H1 (cell line): ENCODE measurements at regions not wholly inside any gene's neighbourhood (a gene's known extent, or its start where the extent isn't known, plus 50 kb on each side); places are given as distances from the start of the nearest gene placed in this dataset.

Source experiments
- CTCF ChIA-PET: fragments of 300-600 bp; sonication (Branson Sonifier 250); formaldehyde crosslinking; loops from one replicate; lab custom pipeline; 2021; ENCODE audit not compliant: partially characterized antibody; lab: Charles Lee
- POLR2A ChIA-PET: fragments of 300-600 bp; sonication (Branson Sonifier 250); formaldehyde crosslinking; loops from one replicate; lab custom pipeline; 2021; ENCODE audit warnings: inconsistent platforms; ENCODE audit not compliant: partially characterized antibody; lab: Charles Lee
- DNase-seq, 2 experiments: peaks; one replicate each; pipeline versions ENCODE4 v3.0.0 to v3.0.0-alpha.2; 2010 to 2022; ENCODE audit warnings: low spot score in 2 of 2, low read depth in 1 of 2, mixed read lengths in 1 of 2
- FAIRE-seq: peaks from 2 replicates; lab custom pipeline; 2011; peaks lifted over from hg19 to GRCh38; lab: Jason Lieb, UNC
- H2AFZ ChIP-seq: 2 replicates; pipeline ENCODE4 v1.8.1; 2012; ENCODE audit warnings: low read length, inconsistent platforms
- H2AK5ac ChIP-seq: 2 replicates; pipeline ENCODE4 v1.6.1; 2013; ENCODE audit warnings: low read depth, low read length
- H2BK120ac ChIP-seq: replicated peaks from 2 replicates; pipeline ENCODE3; 2013; ENCODE audit warnings: low read depth, low read length, inconsistent platforms
- H2BK12ac ChIP-seq: 2 replicates; pipeline ENCODE4 v1.6.1; 2013; ENCODE audit warnings: low read depth, low read length
- H2BK15ac ChIP-seq: 2 replicates; pipeline ENCODE4 v1.6.1; 2013; ENCODE audit warnings: low read length
- H2BK20ac ChIP-seq: 2 replicates; pipeline ENCODE4 v1.6.1; 2013; ENCODE audit warnings: low read length
- H2BK5ac ChIP-seq: 2 replicates; pipeline ENCODE4 v1.6.1; 2013; ENCODE audit warnings: low read depth, low read length
- H3K14ac ChIP-seq: 2 replicates; pipeline ENCODE4 v1.6.1; 2013; ENCODE audit warnings: inconsistent platforms; ENCODE audit not compliant: insufficient read length
- H3K18ac ChIP-seq: 2 replicates; pipeline ENCODE4 v1.6.1; 2013; ENCODE audit warnings: low read length; ENCODE audit errors: extremely low read depth
- H3K23ac ChIP-seq: 2 replicates; pipeline ENCODE4 v1.6.1; 2013; ENCODE audit warnings: inconsistent platforms; ENCODE audit not compliant: insufficient read length
- H3K23me2 ChIP-seq: 2 replicates; pipeline ENCODE4 v1.6.1; 2013; ENCODE audit warnings: low read depth, low read length
- H3K27ac ChIP-seq: 2 replicates; pipeline ENCODE4 v1.6.1; 2011; ENCODE audit warnings: low read depth, low read length, inconsistent platforms
- H3K27me3 ChIP-seq, 4 experiments: replicated peaks in 1 of 4; 1 replicate in 1 of 4; 2 replicates in 3 of 4; pipeline versions ENCODE4 v1.6.1 to v1.8.1; 2011 to 2013; ENCODE audit warnings: low read length in 3 of 4, mild to moderate bottlenecking in 3 of 4, inconsistent platforms in 2 of 4, mixed read lengths in 2 of 4, moderate library complexity in 1 of 4; ENCODE audit not compliant: control insufficient read depth in 3 of 4, insufficient read depth in 3 of 4; ENCODE audit errors: extremely low read depth in 1 of 4
- H3K36me3 ChIP-seq, 4 experiments: 2 replicates each; pipeline versions ENCODE4 v1.6.1 to v1.8.1; 2011 to 2013; ENCODE audit warnings: mild to moderate bottlenecking in 4 of 4, low read length in 3 of 4, moderate library complexity in 2 of 4, control low read depth in 1 of 4, inconsistent platforms in 1 of 4; ENCODE audit not compliant: insufficient read depth in 4 of 4, control insufficient read depth in 2 of 4
- H3K4ac ChIP-seq: replicated peaks from 2 replicates; pipeline ENCODE3; 2013; ENCODE audit warnings: low read length, low read depth, mixed read lengths, inconsistent platforms; ENCODE audit not compliant: insufficient read length
- H3K4me1 ChIP-seq, 4 experiments: replicated peaks in 1 of 4; 1 replicate in 1 of 4; 2 replicates in 3 of 4; pipeline versions ENCODE4 v1.6.1 to v1.8.1; 2011 to 2013; ENCODE audit warnings: low read length in 3 of 4, inconsistent platforms in 2 of 4, mixed read lengths in 1 of 4; ENCODE audit not compliant: insufficient read depth in 4 of 4, control insufficient read depth in 3 of 4
- H3K4me2 ChIP-seq, 2 experiments: 2 replicates each; pipeline versions ENCODE4 v1.6.1 to v1.8.1; 2011 to 2013; ENCODE audit warnings: low read depth in 2 of 2, low read length in 2 of 2, control low read depth in 1 of 2, inconsistent platforms in 1 of 2, mild to moderate bottlenecking in 1 of 2; ENCODE audit not compliant: insufficient read depth in 1 of 2
- H3K4me3 ChIP-seq, 4 experiments: fragments of 200-600, 300-600 bp in 1 of 4; sonication (generic), shearing (Covaris generic), sonication (Bioruptor Twin) in 1 of 4; 2 replicates each; pipeline versions ENCODE4 v1.5.1 to v1.8.1; 2011 to 2016; ENCODE audit warnings: low read length in 4 of 4, low read depth in 3 of 4, control low read depth in 2 of 4, inconsistent platforms in 2 of 4, mild to moderate bottlenecking in 2 of 4, mixed read lengths in 1 of 4, moderate library complexity in 1 of 4; ENCODE audit not compliant: insufficient read depth in 2 of 4; ENCODE audit errors: extremely low read depth in 1 of 4
- H3K56ac ChIP-seq: replicated peaks from 2 replicates; pipeline ENCODE3; 2013; ENCODE audit warnings: low read depth, mild to moderate bottlenecking, mixed read lengths, low read length, inconsistent platforms; ENCODE audit not compliant: insufficient read length
- H3K79me1 ChIP-seq: 2 replicates; pipeline ENCODE4 v1.6.1; 2013; ENCODE audit warnings: low read depth, low read length, control low read depth
- H3K79me2 ChIP-seq, 2 experiments: 2 replicates each; pipeline versions ENCODE4 v1.6.1 to v1.8.1; 2012 to 2013; ENCODE audit warnings: low read length in 2 of 2, mild to moderate bottlenecking in 2 of 2, inconsistent platforms in 1 of 2; ENCODE audit not compliant: insufficient read depth in 2 of 2, control insufficient read depth in 1 of 2
- H3K9ac ChIP-seq, 4 experiments: replicated peaks in 1 of 4; 1 replicate in 1 of 4; 2 replicates in 3 of 4; pipeline versions ENCODE4 v1.6.1 to v1.8.1; 2011 to 2013; ENCODE audit warnings: low read depth in 3 of 4, low read length in 3 of 4, control low read depth in 2 of 4, mild to moderate bottlenecking in 2 of 4, moderate library complexity in 2 of 4, inconsistent platforms in 1 of 4; ENCODE audit errors: extremely low read depth in 1 of 4
- H3K9me3 ChIP-seq, 2 experiments: 2 replicates each; pipeline versions ENCODE4 v1.6.1 to v1.8.1; 2012 to 2013; ENCODE audit warnings: mild to moderate bottlenecking in 2 of 2, moderate library complexity in 2 of 2, control low read depth in 1 of 2, inconsistent platforms in 1 of 2, low read depth in 1 of 2, low read length in 1 of 2, mixed read lengths in 1 of 2; ENCODE audit not compliant: insufficient read depth in 2 of 2
- H4K20me1 ChIP-seq, 2 experiments: replicated peaks in 1 of 2; 2 replicates each; pipeline versions ENCODE3 to v1.8.1; 2011 to 2013; ENCODE audit warnings: inconsistent platforms in 2 of 2, low read length in 2 of 2, mild to moderate bottlenecking in 1 of 2; ENCODE audit not compliant: insufficient read depth in 2 of 2, control insufficient read depth in 1 of 2
- H4K5ac ChIP-seq: 2 replicates; pipeline ENCODE4 v1.6.1; 2013; ENCODE audit warnings: low read length, low read depth, mixed read lengths, inconsistent platforms; ENCODE audit not compliant: insufficient read length
- H4K8ac ChIP-seq: 2 replicates; pipeline ENCODE4 v1.8.0; 2013; ENCODE audit warnings: mild to moderate bottlenecking, moderate library complexity, low read length, inconsistent platforms; ENCODE audit not compliant: insufficient read depth; ENCODE audit errors: extremely low read depth
- H4K91ac ChIP-seq: replicated peaks from 2 replicates; pipeline ENCODE3; 2013; ENCODE audit warnings: low read length, mixed read lengths, inconsistent platforms; ENCODE audit not compliant: insufficient read length
- RNF2 ChIP-seq: fragments of 200-900, 300-1000 bp; sonication (generic); IDR thresholded peaks from 2 replicates; pipeline ENCODE4 v1.7.1; 2016; ENCODE audit warnings: borderline replicate concordance, low read depth, mild to moderate bottlenecking, antibody characterized with exemption, low read length; ENCODE audit not compliant: poor library complexity, severe bottlenecking; ENCODE audit errors: missing control alignments
- SP1 ChIP-seq: IDR thresholded peaks from 2 replicates; pipeline ENCODE4 v1.6.1; 2011; ENCODE audit warnings: low read depth, low read length
- WGBS, 2 experiments: shearing (Covaris generic) in 1 of 2; methylation state at CpG; one replicate each; pipeline versions ENCODE4 v1.1.6 to v1.1.7; 2013 to 2015; ENCODE audit warnings: low lambda C conversion rate in 2 of 2, mixed read lengths in 2 of 2, inconsistent platforms in 1 of 2, low coverage in 1 of 2, missing lambda C conversion rate in 1 of 2; ENCODE audit not compliant: insufficient replicate concordance in 2 of 2, insufficient coverage in 1 of 2, insufficient read length in 1 of 2; ENCODE audit errors: extremely low coverage in 1 of 2, missing lambda C conversion rate in 1 of 2; 5-methylcytosine and 5-hydroxymethylcytosine counted together

DNA sequence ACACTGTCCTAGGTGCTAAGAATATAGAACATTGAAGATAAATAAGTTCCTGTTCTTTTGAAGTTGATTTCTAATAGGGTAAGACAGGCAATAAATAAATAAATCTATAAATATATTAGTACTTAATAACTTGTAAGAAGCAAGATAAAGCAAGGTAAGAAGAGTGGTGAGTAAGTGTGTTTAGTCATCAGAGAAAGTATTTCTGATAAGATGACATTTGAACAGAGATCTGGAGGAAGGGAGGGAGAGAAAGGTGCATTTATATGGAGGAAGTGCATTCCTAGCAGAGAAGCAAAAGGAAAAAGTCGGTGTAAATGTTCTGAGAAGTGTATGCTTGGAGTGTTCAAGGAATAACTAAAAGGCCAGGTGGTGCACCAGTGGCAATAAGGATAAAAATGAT, 184.4 kb upstream of the GRIP1 start:
- no peak for FAIRE-seq
- H2BK120ac ChIP-seq: no peak overlapping the region
- no peak overlapping the region for H3K4me3 ChIP-seq
- H3K4me1 ChIP-seq: no peaks in the 10 kb centered on the region
- no peaks in the 10 kb centered on the region for H3K9me3 ChIP-seq
- no peak overlapping the region for H2BK20ac ChIP-seq
- H3K36me3 ChIP-seq: no peaks in the 10 kb centered on the region
- H2BK15ac ChIP-seq: no peak overlapping the region
- H3K4ac ChIP-seq: no peak overlapping the region
- H3K79me2 ChIP-seq: no peaks in the 10 kb centered on the region
- H3K14ac ChIP-seq: no peak overlapping the region
- no peaks in the 10 kb centered on the region for H4K20me1 ChIP-seq
- CTCF ChIA-PET: no interaction called here
- no peak overlapping the region for H4K5ac ChIP-seq
- no peak overlapping the region for H3K9ac ChIP-seq
- H3K23ac ChIP-seq: no peak overlapping the region
- H3K18ac ChIP-seq: no peak overlapping the region
- POLR2A ChIA-PET: no interaction called here
- no peak overlapping the region for H2AK5ac ChIP-seq
- no peaks in the 10 kb centered on the region for H3K79me1 ChIP-seq
- no peak overlapping the region for H3K27ac ChIP-seq
- 46% methylated on average over 1 of the region's 1 CpG; no CpG with 5 or more reads in 1 of the 2 experiments for WGBS, 2 experiments
- H3K56ac ChIP-seq: no peak overlapping the region
- H4K8ac ChIP-seq: no peak overlapping the region
- no peak overlapping the region for H2BK5ac ChIP-seq
- TF ChIP-seq RNF2: no peak
- TF ChIP-seq SP1: no peak
- H2BK12ac ChIP-seq: no peak overlapping the region
- no peak overlapping the region for H2AFZ ChIP-seq
- H3K4me2 ChIP-seq: no peak overlapping the region
- no peaks in the 10 kb centered on the region; the same call in 1 of the 2 replicates for H3K23me2 ChIP-seq
- DNase-seq: no peak
- no peak overlapping the region for H4K91ac ChIP-seq
- H3K27me3 ChIP-seq: no peaks in the 10 kb centered on the region
